ENCODE measurements at regions not wholly inside any gene's neighbourhood (a gene's known extent, or its start where the extent isn't known, plus 50 kb on each side); places are given as distances from the start of the nearest gene placed in this dataset.

- H2AFZ ChIP-seq (ENCODE audit: low read depth, low read length) = no peak overlapping the region
- H3K27me3 ChIP-seq (ENCODE audit: insufficient read depth, low read length, poor library complexity) = no peaks in the 10 kb centered on the region
- ATAC-seq (ENCODE audit: insufficient read depth, low read depth) (no peak), DNase-seq (no peak)
- H3K9me3 ChIP-seq (ENCODE audit: insufficient read depth, low read length, severe bottlenecking) = peaks cover 10% of the 10 kb centered on the region
- H3K4me2 ChIP-seq (ENCODE audit: insufficient read depth, low read length) = no peak overlapping the region
- H3K79me2 ChIP-seq (ENCODE audit: insufficient read depth, low read length) = no peaks in the 10 kb centered on the region
- H3K9ac ChIP-seq (ENCODE audit: low read depth, low read length) = no peak overlapping the region
- H3K27ac ChIP-seq (ENCODE audit: low read length) = no peak overlapping the region
- no peaks in the 10 kb centered on the region for H3K36me3 ChIP-seq (ENCODE audit: insufficient read depth, low read length)
- no peaks in the 10 kb centered on the region for H4K20me1 ChIP-seq (ENCODE audit: insufficient read depth, low read length)
- TF ChIP-seq EZH2 (IDR thresholded peaks at IDR 0.05; ENCODE audit: borderline replicate concordance, low read depth, low read length, severe bottlenecking) = no peak
- no peak for TF ChIP-seq CTCF (IDR thresholded peaks at IDR 0.05; ENCODE audit: borderline replicate concordance, extremely low read depth, low read length, poor library complexity, severe bottlenecking)
- peaks cover 12% of the 10 kb centered on the region for H3K4me1 ChIP-seq (ENCODE audit: insufficient read depth, low read length)
- no peak overlapping the region for H3K4me3 ChIP-seq (ENCODE audit: low read depth in 1 of 2, low read length in 2 of 2)
Observed at GRCh38 chrY:13091575-13091974, 186.9 kb downstream of the DDX3Y start.

GRCh38 chrY:13092986-13093385 is 188.3 kb downstream of the DDX3Y start:
- no peak for ATAC-seq (ENCODE audit: insufficient read depth, low read depth)

GRCh38 chrY:13093461-13093860 is 188.8 kb downstream of the DDX3Y start:
- Histone ChIP-seq H3K36me3 (ENCODE audit: insufficient read depth, low read length) (no peaks in the 10 kb centered on the region), H3K79me2 (ENCODE audit: insufficient read depth, low read length) (no peaks in the 10 kb centered on the region), H3K4me1 (ENCODE audit: insufficient read depth, low read length) (peaks cover 12% of the 10 kb centered on the region), H3K27ac (ENCODE audit: low read length) (no peak overlapping the region), H2AFZ (ENCODE audit: low read depth, low read length) (no peak overlapping the region), H3K9ac (ENCODE audit: low read depth, low read length) (no peak overlapping the region), H3K9me3 (ENCODE audit: insufficient read depth, low read length, severe bottlenecking) (peaks cover 10% of the 10 kb centered on the region), H3K4me3 (ENCODE audit: low read depth in 1 of 2, low read length in 2 of 2) (no peak overlapping the region), H4K20me1 (ENCODE audit: insufficient read depth, low read length) (no peaks in the 10 kb centered on the region), H3K27me3 (ENCODE audit: insufficient read depth, low read length, poor library complexity) (no peaks in the 10 kb centered on the region), H3K4me2 (ENCODE audit: insufficient read depth, low read length) (no peak overlapping the region)
- DNase-seq = no peak
- ATAC-seq (ENCODE audit: insufficient read depth, low read depth) = no peak
- TF ChIP-seq EZH2 (IDR thresholded peaks at IDR 0.05; ENCODE audit: borderline replicate concordance, low read depth, low read length, severe bottlenecking) (no peak), CTCF (IDR thresholded peaks at IDR 0.05; ENCODE audit: borderline replicate concordance, extremely low read depth, low read length, poor library complexity, severe bottlenecking) (no peak)

More at GRCh38 chrY:13092986-13093385, 188.3 kb downstream of the DDX3Y start:
- Histone ChIP-seq H3K4me2 (ENCODE audit: insufficient read depth, low read length) (no peak overlapping the region), H3K36me3 (ENCODE audit: insufficient read depth, low read length) (no peaks in the 10 kb centered on the region), H3K4me1 (ENCODE audit: insufficient read depth, low read length) (peaks cover 12% of the 10 kb centered on the region), H4K20me1 (ENCODE audit: insufficient read depth, low read length) (no peaks in the 10 kb centered on the region), H2AFZ (ENCODE audit: low read depth, low read length) (no peak overlapping the region), H3K27me3 (ENCODE audit: insufficient read depth, low read length, poor library complexity) (no peaks in the 10 kb centered on the region), H3K27ac (ENCODE audit: low read length) (no peak overlapping the region), H3K9me3 (ENCODE audit: insufficient read depth, low read length, severe bottlenecking) (peaks cover 10% of the 10 kb centered on the region), H3K9ac (ENCODE audit: low read depth, low read length) (no peak overlapping the region), H3K79me2 (ENCODE audit: insufficient read depth, low read length) (no peaks in the 10 kb centered on the region), H3K4me3 (ENCODE audit: low read depth in 1 of 2, low read length in 2 of 2) (no peak overlapping the region)
- TF ChIP-seq EZH2 (IDR thresholded peaks at IDR 0.05; ENCODE audit: borderline replicate concordance, low read depth, low read length, severe bottlenecking) = no peak
- no peak for TF ChIP-seq CTCF (IDR thresholded peaks at IDR 0.05; ENCODE audit: borderline replicate concordance, extremely low read depth, low read length, poor library complexity, severe bottlenecking)
- no peak for DNase-seq

- H4K20me1 ChIP-seq (ENCODE audit: insufficient read depth, low read length) = no peaks in the 10 kb centered on the region
- H3K79me2 ChIP-seq (ENCODE audit: insufficient read depth, low read length) = no peaks in the 10 kb centered on the region
- H3K27ac ChIP-seq (ENCODE audit: low read length) = no peak overlapping the region
- no peaks in the 10 kb centered on the region for H3K36me3 ChIP-seq (ENCODE audit: insufficient read depth, low read length)
- no peaks in the 10 kb centered on the region for H3K27me3 ChIP-seq (ENCODE audit: insufficient read depth, low read length, poor library complexity)
- peaks cover 12% of the 10 kb centered on the region for H3K4me1 ChIP-seq (ENCODE audit: insufficient read depth, low read length)
- no peak overlapping the region for H2AFZ ChIP-seq (ENCODE audit: low read depth, low read length)
- H3K4me2 ChIP-seq (ENCODE audit: insufficient read depth, low read length) = no peak overlapping the region
- ATAC-seq (ENCODE audit: insufficient read depth, low read depth) = peak; percentile 99
- peaks cover 2% of the 10 kb centered on the region for H3K9me3 ChIP-seq (ENCODE audit: insufficient read depth, low read length, severe bottlenecking)
- H3K4me3 ChIP-seq (ENCODE audit: low read depth in 1 of 2, low read length in 2 of 2) = no peak overlapping the region
- no peak overlapping the region for H3K9ac ChIP-seq (ENCODE audit: low read depth, low read length)
- peak; percentile 67 for DNase-seq
- TF ChIP-seq CTCF (IDR thresholded peaks at IDR 0.05; ENCODE audit: borderline replicate concordance, extremely low read depth, low read length, poor library complexity, severe bottlenecking) (peak; percentile 46), EZH2 (IDR thresholded peaks at IDR 0.05; ENCODE audit: borderline replicate concordance, low read depth, low read length, severe bottlenecking) (no peak)
Observed at GRCh38 chrY:13094411-13094810, 189.7 kb downstream of the DDX3Y start.

Measured in DND-41 (cell line).